Cerebellar nuclear complex (tissue), 1 donor: ENCODE measurements at regions not wholly inside any gene's neighbourhood (a gene's known extent, or its start where the extent isn't known, plus 50 kb on each side); places are given as distances from the start of the nearest gene placed in this dataset.
A peak's percentile ranks its signal among the peaks of the same experiment; 100 is the strongest.

Source experiments
- DNase-seq, 2 experiments: peaks; one replicate each; lab custom pipeline; 2025; lab: John Stamatoyannopoulos, UW

- no peak for DNase-seq
Measured at GRCh38 chr10:78272329-78272728, 238.7 kb downstream of the RPS24 start.

GRCh38 chr10:78274491-78274890, 240.8 kb downstream of the RPS24 start:
- no peak for DNase-seq

- no peak for DNase-seq
Measured at GRCh38 chr10:78276139-78276538, 242.5 kb downstream of the RPS24 start.

- DNase-seq: no peak
Measured at GRCh38 chr10:78277314-78278057, 243.8 kb downstream of the RPS24 start.

GRCh38 chr10:78278058-78278404, 244.4 kb downstream of the RPS24 start:
- no peak for DNase-seq

GRCh38 chr10:78279756-78280155, 246.1 kb downstream of the RPS24 start:
- no peak for DNase-seq

GRCh38 chr10:78280604-78281003, 246.9 kb downstream of the RPS24 start:
- no peak for DNase-seq

- no peak for DNase-seq
Measured at GRCh38 chr10:78281627-78282026, 248.0 kb downstream of the RPS24 start.

- DNase-seq: no peak
Measured at GRCh38 chr10:78283069-78283682, 249.5 kb downstream of the RPS24 start.

GRCh38 chr10:78284381-78284780, 250.7 kb downstream of the RPS24 start:
- no peak for DNase-seq

GRCh38 chr10:78285226-78285625, 251.6 kb downstream of the RPS24 start:
- DNase-seq: no peak

- DNase-seq: no peak
Measured at GRCh38 chr10:78286186-78286585, 252.5 kb downstream of the RPS24 start.

GRCh38 chr10:78286668-78287067, 253.0 kb downstream of the RPS24 start:
- no peak for DNase-seq

GRCh38 chr10:78287618-78288017, 254.0 kb downstream of the RPS24 start:
- DNase-seq: no peak

- no peak for DNase-seq
Measured at GRCh38 chr10:78288663-78289062, 255.0 kb downstream of the RPS24 start.

GRCh38 chr10:78290131-78290750, 256.6 kb downstream of the RPS24 start:
- DNase-seq: peak in 1 of 2 experiments; percentile 27

GRCh38 chr10:78291722-78292121, 258.1 kb downstream of the RPS24 start:
- no peak for DNase-seq

GRCh38 chr10:78292250-78292981, 258.8 kb downstream of the RPS24 start:
- DNase-seq: no peak

- no peak for DNase-seq
Measured at GRCh38 chr10:78292982-78293865, 259.6 kb downstream of the RPS24 start.

GRCh38 chr10:78295242-78295641, 261.6 kb downstream of the RPS24 start:
- DNase-seq: no peak

GRCh38 chr10:78296785-78297184, 263.1 kb downstream of the RPS24 start:
- no peak for DNase-seq

GRCh38 chr10:78297997-78298396, 264.3 kb downstream of the RPS24 start:
- DNase-seq: no peak
